NCI-H146 treated with DMSO at 0.1 percent for 48 hours (cell line): ENCODE measurements at regions not wholly inside any gene's neighbourhood (a gene's known extent, or its start where the extent isn't known, plus 50 kb on each side); places are given as distances from the start of the nearest gene placed in this dataset.

Experiments
- DNase-seq: peaks from one replicate; lab custom pipeline; 2025; ENCODE audit not compliant: unreplicated experiment; lab: John Stamatoyannopoulos, UW

- DNase-seq, result peak; percentile 72
These were observed 1214.1 kb downstream of the SORCS1 start for GRCh38 chr10:105950410-105950809.

- no peak for DNase-seq
These were observed 1214.8 kb downstream of the SORCS1 start for GRCh38 chr10:105949721-105950120.

- no peak for DNase-seq
These were observed 1239.3 kb downstream of the SORCS1 start for GRCh38 chr10:105925045-105925785.

GRCh38 chr10:105921348-105921747 lies 1243.2 kb downstream of the SORCS1 start:
- no peak for DNase-seq

GRCh38 chr10:105914432-105914831 lies 1250.1 kb downstream of the SORCS1 start:
- no peak for DNase-seq

- no peak for DNase-seq
These were observed 1255.8 kb downstream of the SORCS1 start for GRCh38 chr10:105908701-105909100.

GRCh38 chr10:105885495-105885894 lies 1244.4 kb downstream of the SORCS3 start:
- DNase-seq, result no peak

- no peak for DNase-seq
These were observed 1238.3 kb downstream of the SORCS3 start for GRCh38 chr10:105879401-105879800.

GRCh38 chr10:105875050-105875449 lies 1234.0 kb downstream of the SORCS3 start:
- DNase-seq, result no peak

GRCh38 chr10:105872665-105873064 lies 1231.6 kb downstream of the SORCS3 start:
- no peak for DNase-seq

- DNase-seq, result no peak
These were observed 1227.8 kb downstream of the SORCS3 start for GRCh38 chr10:105868935-105869334.

- DNase-seq, result no peak
These were observed 1223.8 kb downstream of the SORCS3 start for GRCh38 chr10:105864854-105865253.

- no peak for DNase-seq
These were observed 1216.5 kb downstream of the SORCS3 start for GRCh38 chr10:105857268-105858264.

GRCh38 chr10:105855791-105856190 lies 1214.7 kb downstream of the SORCS3 start:
- DNase-seq, result no peak

- peak; percentile 30 for DNase-seq
These were observed 1203.8 kb downstream of the SORCS3 start for GRCh38 chr10:105844676-105845570.

- DNase-seq, result no peak
These were observed 1203.2 kb downstream of the SORCS3 start for GRCh38 chr10:105844241-105844640.

- no peak for DNase-seq
These were observed 1202.7 kb downstream of the SORCS3 start for GRCh38 chr10:105843786-105844185.

GRCh38 chr10:105840288-105840770 lies 1199.2 kb downstream of the SORCS3 start:
- DNase-seq, result no peak

GRCh38 chr10:105838392-105838791 lies 1197.3 kb downstream of the SORCS3 start:
- no peak for DNase-seq

- DNase-seq, result peak; percentile 17
These were observed 1196.9 kb downstream of the SORCS3 start for GRCh38 chr10:105837951-105838350.
